Mononuclear cell (primary cell): ENCODE measurements at regions not wholly inside any gene's neighbourhood (a gene's known extent, or its start where the extent isn't known, plus 50 kb on each side); places are given as distances from the start of the nearest gene placed in this dataset.
"Not testable (repeated sequence)": the region's sequence is repeated elsewhere in the genome, so short reads cannot be mapped to it uniquely, and the experiment has no call there.

Experiments used
- H3K27me3 ChIP-seq: 2 replicates; pipeline ENCODE4 v1.6.0; 2011; ENCODE audit warnings: low read length, control low read depth; ENCODE audit not compliant: insufficient read depth
- H3K4me1 ChIP-seq: 2 replicates; pipeline ENCODE4 v1.5.1; 2011; ENCODE audit warnings: mild to moderate bottlenecking, low read length, control low read depth; ENCODE audit not compliant: insufficient read depth
- H3K4me3 ChIP-seq: 2 replicates; pipeline ENCODE4 v1.5.1; 2011; ENCODE audit warnings: mild to moderate bottlenecking, low read length, moderate library complexity
- H3K9me3 ChIP-seq: 2 replicates; pipeline ENCODE4 v1.5.1; 2011; ENCODE audit warnings: low read depth, mild to moderate bottlenecking, control low read depth, low read length

GRCh38 chr7:149666360-149666945, 106.9 kb downstream of the ZNF467 start:
- Histone ChIP-seq H3K9me3 (no peaks in the 10 kb centered on the region), H3K27me3 (peaks cover 16% of the 10 kb centered on the region), H3K4me1 (no peaks in the 10 kb centered on the region), H3K4me3 (no peak overlapping the region)

GRCh38 chr7:149665618-149666017, 107.8 kb downstream of the ZNF467 start:
- H3K9me3 ChIP-seq, H3K4me3 ChIP-seq, H3K4me1 ChIP-seq: not testable (repeated sequence)
- peaks cover 19% of the 10 kb centered on the region for H3K27me3 ChIP-seq

- H3K27me3 ChIP-seq, result peaks cover 14% of the 10 kb centered on the region
Observed at GRCh38 chr7:149664666-149665065, 108.7 kb downstream of the ZNF467 start.

GRCh38 chr7:149664176-149664575, 109.2 kb downstream of the ZNF467 start:
- no peaks in the 10 kb centered on the region for H3K9me3 ChIP-seq
- peaks cover 11% of the 10 kb centered on the region for H3K27me3 ChIP-seq
- no peak overlapping the region for H3K4me3 ChIP-seq
- no peaks in the 10 kb centered on the region for H3K4me1 ChIP-seq

More at GRCh38 chr7:149664666-149665065, 108.7 kb downstream of the ZNF467 start:
- no peak overlapping the region for H3K4me3 ChIP-seq
- H3K9me3 ChIP-seq, result no peaks in the 10 kb centered on the region
- no peaks in the 10 kb centered on the region for H3K4me1 ChIP-seq

- H3K9me3 ChIP-seq, result no peaks in the 10 kb centered on the region
- no peaks in the 10 kb centered on the region for H3K4me1 ChIP-seq
- H3K27me3 ChIP-seq, result peaks cover 9% of the 10 kb centered on the region
- no peak overlapping the region for H3K4me3 ChIP-seq
Observed at GRCh38 chr7:149662591-149663095, 110.7 kb downstream of the ZNF467 start.

- no peak overlapping the region for H3K4me3 ChIP-seq
- H3K4me1 ChIP-seq, result no peaks in the 10 kb centered on the region
- H3K27me3 ChIP-seq, result peaks cover 10% of the 10 kb centered on the region
- H3K9me3 ChIP-seq, result peaks cover 7% of the 10 kb centered on the region
Observed at GRCh38 chr7:149655784-149656183, 117.6 kb downstream of the ZNF467 start.

GRCh38 chr7:149654588-149654987, 118.8 kb downstream of the ZNF467 start:
- Histone ChIP-seq H3K27me3 (peaks cover 7% of the 10 kb centered on the region), H3K9me3 (peaks cover 7% of the 10 kb centered on the region), H3K4me3 (no peak overlapping the region)

GRCh38 chr7:149650190-149650589, 123.2 kb downstream of the ZNF467 start:
- not testable (repeated sequence) for H3K4me1 ChIP-seq, H3K9me3 ChIP-seq, H3K4me3 ChIP-seq, H3K27me3 ChIP-seq

More at GRCh38 chr7:149654588-149654987, 118.8 kb downstream of the ZNF467 start:
- no peaks in the 10 kb centered on the region for H3K4me1 ChIP-seq

GRCh38 chr7:149644754-149645153, 128.6 kb downstream of the ZNF467 start:
- Histone ChIP-seq H3K4me1 (no peaks in the 10 kb centered on the region), H3K27me3 (no peaks in the 10 kb centered on the region), H3K9me3 (no peaks in the 10 kb centered on the region), H3K4me3 (no peak overlapping the region)

GRCh38 chr7:149642589-149642988, 130.8 kb downstream of the ZNF467 start:
- no peaks in the 10 kb centered on the region for H3K27me3 ChIP-seq
- no peak overlapping the region for H3K4me3 ChIP-seq
- H3K9me3 ChIP-seq, result no peaks in the 10 kb centered on the region
- no peaks in the 10 kb centered on the region for H3K4me1 ChIP-seq

GRCh38 chr7:149638566-149639320, 134.6 kb downstream of the ZNF467 start:
- no peaks in the 10 kb centered on the region for H3K4me1 ChIP-seq
- no peak overlapping the region for H3K4me3 ChIP-seq
- H3K27me3 ChIP-seq, result no peaks in the 10 kb centered on the region
- H3K9me3 ChIP-seq, result no peaks in the 10 kb centered on the region

GRCh38 chr7:149637911-149638565, 135.3 kb downstream of the ZNF467 start:
- no peak overlapping the region for H3K4me3 ChIP-seq
- no peaks in the 10 kb centered on the region for H3K4me1 ChIP-seq
- no peaks in the 10 kb centered on the region for H3K9me3 ChIP-seq
- H3K27me3 ChIP-seq, result no peaks in the 10 kb centered on the region

- H3K4me1 ChIP-seq, result no peaks in the 10 kb centered on the region
- no peaks in the 10 kb centered on the region for H3K9me3 ChIP-seq
- H3K27me3 ChIP-seq, result peaks cover 5% of the 10 kb centered on the region
- no peak overlapping the region for H3K4me3 ChIP-seq
Observed at GRCh38 chr7:149635561-149636329, 137.6 kb downstream of the ZNF467 start.

- Histone ChIP-seq H3K27me3 (peaks cover 5% of the 10 kb centered on the region), H3K4me1 (no peaks in the 10 kb centered on the region), H3K4me3 (no peak overlapping the region), H3K9me3 (no peaks in the 10 kb centered on the region)
Observed at GRCh38 chr7:149633976-149634945, 136.7 kb upstream of the ZNF746 start.
